H1 (cell line): ENCODE measurements at regions not wholly inside any gene's neighbourhood (a gene's known extent, or its start where the extent isn't known, plus 50 kb on each side); places are given as distances from the start of the nearest gene placed in this dataset.

Experiments
- CTCF ChIA-PET: fragments of 300-600 bp; sonication (Branson Sonifier 250); formaldehyde crosslinking; loops from one replicate; lab custom pipeline; 2021; ENCODE audit not compliant: partially characterized antibody; lab: Charles Lee
- POLR2A ChIA-PET: fragments of 300-600 bp; sonication (Branson Sonifier 250); formaldehyde crosslinking; loops from one replicate; lab custom pipeline; 2021; ENCODE audit warnings: inconsistent platforms; ENCODE audit not compliant: partially characterized antibody; lab: Charles Lee
- DNase-seq, 2 experiments: peaks; one replicate each; pipeline versions ENCODE4 v3.0.0 to v3.0.0-alpha.2; 2010 to 2022; ENCODE audit warnings: low spot score in 2 of 2, low read depth in 1 of 2, mixed read lengths in 1 of 2
- FAIRE-seq: peaks from 2 replicates; lab custom pipeline; 2011; peaks lifted over from hg19 to GRCh38; lab: Jason Lieb, UNC
- H2AFZ ChIP-seq: 2 replicates; pipeline ENCODE4 v1.8.1; 2012; ENCODE audit warnings: low read length, inconsistent platforms
- H2AK5ac ChIP-seq: 2 replicates; pipeline ENCODE4 v1.6.1; 2013; ENCODE audit warnings: low read depth, low read length
- H2BK120ac ChIP-seq: replicated peaks from 2 replicates; pipeline ENCODE3; 2013; ENCODE audit warnings: low read depth, low read length, inconsistent platforms
- H2BK12ac ChIP-seq: 2 replicates; pipeline ENCODE4 v1.6.1; 2013; ENCODE audit warnings: low read depth, low read length
- H2BK15ac ChIP-seq: 2 replicates; pipeline ENCODE4 v1.6.1; 2013; ENCODE audit warnings: low read length
- H2BK20ac ChIP-seq: 2 replicates; pipeline ENCODE4 v1.6.1; 2013; ENCODE audit warnings: low read length
- H2BK5ac ChIP-seq: 2 replicates; pipeline ENCODE4 v1.6.1; 2013; ENCODE audit warnings: low read depth, low read length
- H3K14ac ChIP-seq: 2 replicates; pipeline ENCODE4 v1.6.1; 2013; ENCODE audit warnings: inconsistent platforms; ENCODE audit not compliant: insufficient read length
- H3K18ac ChIP-seq: 2 replicates; pipeline ENCODE4 v1.6.1; 2013; ENCODE audit warnings: low read length; ENCODE audit errors: extremely low read depth
- H3K23ac ChIP-seq: 2 replicates; pipeline ENCODE4 v1.6.1; 2013; ENCODE audit warnings: inconsistent platforms; ENCODE audit not compliant: insufficient read length
- H3K23me2 ChIP-seq: 2 replicates; pipeline ENCODE4 v1.6.1; 2013; ENCODE audit warnings: low read depth, low read length
- H3K27ac ChIP-seq: 2 replicates; pipeline ENCODE4 v1.6.1; 2011; ENCODE audit warnings: low read depth, low read length, inconsistent platforms
- H3K27me3 ChIP-seq, 4 experiments: replicated peaks in 1 of 4; 1 replicate in 1 of 4; 2 replicates in 3 of 4; pipeline versions ENCODE4 v1.6.1 to v1.8.1; 2011 to 2013; ENCODE audit warnings: low read length in 3 of 4, mild to moderate bottlenecking in 3 of 4, inconsistent platforms in 2 of 4, mixed read lengths in 2 of 4, moderate library complexity in 1 of 4; ENCODE audit not compliant: control insufficient read depth in 3 of 4, insufficient read depth in 3 of 4; ENCODE audit errors: extremely low read depth in 1 of 4
- H3K36me3 ChIP-seq, 4 experiments: 2 replicates each; pipeline versions ENCODE4 v1.6.1 to v1.8.1; 2011 to 2013; ENCODE audit warnings: mild to moderate bottlenecking in 4 of 4, low read length in 3 of 4, moderate library complexity in 2 of 4, control low read depth in 1 of 4, inconsistent platforms in 1 of 4; ENCODE audit not compliant: insufficient read depth in 4 of 4, control insufficient read depth in 2 of 4
- H3K4ac ChIP-seq: replicated peaks from 2 replicates; pipeline ENCODE3; 2013; ENCODE audit warnings: low read length, low read depth, mixed read lengths, inconsistent platforms; ENCODE audit not compliant: insufficient read length
- H3K4me1 ChIP-seq, 4 experiments: replicated peaks in 1 of 4; 1 replicate in 1 of 4; 2 replicates in 3 of 4; pipeline versions ENCODE4 v1.6.1 to v1.8.1; 2011 to 2013; ENCODE audit warnings: low read length in 3 of 4, inconsistent platforms in 2 of 4, mixed read lengths in 1 of 4; ENCODE audit not compliant: insufficient read depth in 4 of 4, control insufficient read depth in 3 of 4
- H3K4me2 ChIP-seq, 2 experiments: 2 replicates each; pipeline versions ENCODE4 v1.6.1 to v1.8.1; 2011 to 2013; ENCODE audit warnings: low read depth in 2 of 2, low read length in 2 of 2, control low read depth in 1 of 2, inconsistent platforms in 1 of 2, mild to moderate bottlenecking in 1 of 2; ENCODE audit not compliant: insufficient read depth in 1 of 2
- H3K4me3 ChIP-seq, 4 experiments: fragments of 200-600, 300-600 bp in 1 of 4; sonication (generic), shearing (Covaris generic), sonication (Bioruptor Twin) in 1 of 4; 2 replicates each; pipeline versions ENCODE4 v1.5.1 to v1.8.1; 2011 to 2016; ENCODE audit warnings: low read length in 4 of 4, low read depth in 3 of 4, control low read depth in 2 of 4, inconsistent platforms in 2 of 4, mild to moderate bottlenecking in 2 of 4, mixed read lengths in 1 of 4, moderate library complexity in 1 of 4; ENCODE audit not compliant: insufficient read depth in 2 of 4; ENCODE audit errors: extremely low read depth in 1 of 4
- H3K56ac ChIP-seq: replicated peaks from 2 replicates; pipeline ENCODE3; 2013; ENCODE audit warnings: low read depth, mild to moderate bottlenecking, mixed read lengths, low read length, inconsistent platforms; ENCODE audit not compliant: insufficient read length
- H3K79me1 ChIP-seq: 2 replicates; pipeline ENCODE4 v1.6.1; 2013; ENCODE audit warnings: low read depth, low read length, control low read depth
- H3K79me2 ChIP-seq, 2 experiments: 2 replicates each; pipeline versions ENCODE4 v1.6.1 to v1.8.1; 2012 to 2013; ENCODE audit warnings: low read length in 2 of 2, mild to moderate bottlenecking in 2 of 2, inconsistent platforms in 1 of 2; ENCODE audit not compliant: insufficient read depth in 2 of 2, control insufficient read depth in 1 of 2
- H3K9ac ChIP-seq, 4 experiments: replicated peaks in 1 of 4; 1 replicate in 1 of 4; 2 replicates in 3 of 4; pipeline versions ENCODE4 v1.6.1 to v1.8.1; 2011 to 2013; ENCODE audit warnings: low read depth in 3 of 4, low read length in 3 of 4, control low read depth in 2 of 4, mild to moderate bottlenecking in 2 of 4, moderate library complexity in 2 of 4, inconsistent platforms in 1 of 4; ENCODE audit errors: extremely low read depth in 1 of 4
- H3K9me3 ChIP-seq, 2 experiments: 2 replicates each; pipeline versions ENCODE4 v1.6.1 to v1.8.1; 2012 to 2013; ENCODE audit warnings: mild to moderate bottlenecking in 2 of 2, moderate library complexity in 2 of 2, control low read depth in 1 of 2, inconsistent platforms in 1 of 2, low read depth in 1 of 2, low read length in 1 of 2, mixed read lengths in 1 of 2; ENCODE audit not compliant: insufficient read depth in 2 of 2
- H4K20me1 ChIP-seq, 2 experiments: replicated peaks in 1 of 2; 2 replicates each; pipeline versions ENCODE3 to v1.8.1; 2011 to 2013; ENCODE audit warnings: inconsistent platforms in 2 of 2, low read length in 2 of 2, mild to moderate bottlenecking in 1 of 2; ENCODE audit not compliant: insufficient read depth in 2 of 2, control insufficient read depth in 1 of 2
- H4K5ac ChIP-seq: 2 replicates; pipeline ENCODE4 v1.6.1; 2013; ENCODE audit warnings: low read length, low read depth, mixed read lengths, inconsistent platforms; ENCODE audit not compliant: insufficient read length
- H4K8ac ChIP-seq: 2 replicates; pipeline ENCODE4 v1.8.0; 2013; ENCODE audit warnings: mild to moderate bottlenecking, moderate library complexity, low read length, inconsistent platforms; ENCODE audit not compliant: insufficient read depth; ENCODE audit errors: extremely low read depth
- H4K91ac ChIP-seq: replicated peaks from 2 replicates; pipeline ENCODE3; 2013; ENCODE audit warnings: low read length, mixed read lengths, inconsistent platforms; ENCODE audit not compliant: insufficient read length
- BRCA1 ChIP-seq: IDR thresholded peaks from 2 replicates; pipeline ENCODE4 v1.6.1; 2012; ENCODE audit warnings: low read depth, low read length, improper control_type of control experiment
- CBX5 ChIP-seq: fragments of 300-800, 300-1000 bp; sonication (generic); IDR thresholded peaks from 2 replicates; pipeline ENCODE4 v1.7.1; 2016; ENCODE audit warnings: antibody characterized with exemption, low read length, low read depth
- CHD1 ChIP-seq: IDR thresholded peaks from 2 replicates; pipeline ENCODE4 v1.6.1; 2012; ENCODE audit warnings: low read depth, low read length, improper control_type of control experiment
- EP300 ChIP-seq, 2 experiments: IDR thresholded peaks; 1 replicate in 1 of 2; 2 replicates in 1 of 2; pipeline ENCODE4 v1.6.1; 2011 to 2012; ENCODE audit warnings: low read depth in 2 of 2, low read length in 2 of 2, mild to moderate bottlenecking in 2 of 2, borderline replicate concordance in 1 of 2, inconsistent platforms in 1 of 2, moderate library complexity in 1 of 2
- EZH2 ChIP-seq: fragments of 200-600 bp; sonication (generic); IDR thresholded peaks from 2 replicates; pipeline ENCODE4 v1.7.1; 2012; ENCODE audit warnings: low read depth, mild to moderate bottlenecking, moderate library complexity, low read length, inconsistent platforms; ENCODE audit not compliant: severe bottlenecking
- HDAC6 ChIP-seq: IDR thresholded peaks from one replicate; pipeline ENCODE4 v1.7.1; 2012; ENCODE audit warnings: low read depth, mild to moderate bottlenecking, inconsistent platforms, low read length, moderate library complexity
- KDM1A ChIP-seq: fragments of 200-600, 300-600 bp; sonication (generic); IDR thresholded peaks from 2 replicates; pipeline ENCODE4 v1.7.1; 2016; ENCODE audit warnings: mild to moderate bottlenecking, low read length, borderline replicate concordance
- NANOG ChIP-seq: IDR thresholded peaks from 2 replicates; pipeline ENCODE4 v1.6.1; 2011; ENCODE audit warnings: low read length, low read depth, mild to moderate bottlenecking, inconsistent platforms; ENCODE audit not compliant: insufficient read depth, poor library complexity, severe bottlenecking
- SP1 ChIP-seq: IDR thresholded peaks from 2 replicates; pipeline ENCODE4 v1.6.1; 2011; ENCODE audit warnings: low read depth, low read length
- SRF ChIP-seq: IDR thresholded peaks from 2 replicates; pipeline ENCODE4 v1.6.1; 2011; ENCODE audit warnings: mild to moderate bottlenecking, low read depth, low read length, moderate library complexity
- TBP ChIP-seq: IDR thresholded peaks from 2 replicates; pipeline ENCODE4 v1.6.1; 2011; ENCODE audit warnings: low read depth, low read length, improper control_type of control experiment
- WGBS, 2 experiments: shearing (Covaris generic) in 1 of 2; methylation state at CpG; one replicate each; pipeline versions ENCODE4 v1.1.6 to v1.1.7; 2013 to 2015; ENCODE audit warnings: low lambda C conversion rate in 2 of 2, mixed read lengths in 2 of 2, inconsistent platforms in 1 of 2, low coverage in 1 of 2, missing lambda C conversion rate in 1 of 2; ENCODE audit not compliant: insufficient replicate concordance in 2 of 2, insufficient coverage in 1 of 2, insufficient read length in 1 of 2; ENCODE audit errors: extremely low coverage in 1 of 2, missing lambda C conversion rate in 1 of 2; 5-methylcytosine and 5-hydroxymethylcytosine counted together
- TF ChIP-seq, protein P1 (sequence below): IDR thresholded peaks from 2 replicates; pipeline ENCODE4 v1.6.1; 2011; ENCODE audit warnings: low read length, improper control_type of control experiment

DNA sequence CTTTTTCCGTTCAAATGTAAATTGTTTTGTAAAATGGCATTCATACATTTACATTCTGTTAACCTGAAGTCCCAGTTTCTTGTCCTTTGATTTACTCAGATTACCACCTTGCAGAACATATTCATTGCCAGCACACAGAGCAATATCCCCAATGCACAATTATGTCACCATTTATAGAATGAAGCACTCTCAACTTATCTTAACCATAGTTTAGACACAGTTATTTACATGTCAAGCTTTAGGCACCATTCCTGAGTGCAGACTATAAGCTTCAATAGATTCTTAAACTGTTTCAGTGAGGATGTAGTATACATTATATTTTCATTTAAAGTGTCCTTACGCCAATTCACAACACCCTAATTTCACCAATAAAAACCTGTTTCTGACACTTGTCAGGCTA is 1977.9 kb downstream of the SUCLG1 start:
- Histone ChIP-seq H3K4me2 (no peak overlapping the region), H3K27me3 (no peaks in the 10 kb centered on the region), H3K36me3 (no peaks in the 10 kb centered on the region), H2BK20ac (no peak overlapping the region), H4K91ac (no peak overlapping the region), H3K23me2 (no peaks in the 10 kb centered on the region), H3K27ac (no peak overlapping the region), H3K9me3 (no peaks in the 10 kb centered on the region), H2AK5ac (no peak overlapping the region), H3K79me1 (no peaks in the 10 kb centered on the region), H4K8ac (no peak overlapping the region), H2BK5ac (no peak overlapping the region), H3K79me2 (no peaks in the 10 kb centered on the region), H2BK120ac (no peak overlapping the region), H2BK15ac (no peak overlapping the region), H3K4me3 (no peak overlapping the region), H3K14ac (no peak overlapping the region), H4K20me1 (no peaks in the 10 kb centered on the region), H3K18ac (no peak overlapping the region), H4K5ac (no peak overlapping the region), H3K4me1 (no peaks in the 10 kb centered on the region), H3K56ac (no peak overlapping the region), H2BK12ac (no peak overlapping the region), H3K9ac (no peak overlapping the region), H3K4ac (no peak overlapping the region), H2AFZ (no peak overlapping the region), H3K23ac (no peak overlapping the region)
- FAIRE-seq: no peak
- ChIA-PET POLR2A (no interaction called here), CTCF (no interaction called here)
- no peak for DNase-seq
- TF ChIP-seq SRF (no peak), EZH2 (no peak), EP300 (IDR thresholded peaks at IDR 0.05; ENCODE audit: borderline replicate concordance in 1 of 2, low read depth in 2 of 2, low read length in 2 of 2) (no peak), TBP (no peak), KDM1A (no peak), SP1 (no peak), CBX5 (no peak), BRCA1 (no peak), CHD1 (no peak), NANOG (no peak), HDAC6 (no peak)
- TF ChIP-seq, protein P1, sequence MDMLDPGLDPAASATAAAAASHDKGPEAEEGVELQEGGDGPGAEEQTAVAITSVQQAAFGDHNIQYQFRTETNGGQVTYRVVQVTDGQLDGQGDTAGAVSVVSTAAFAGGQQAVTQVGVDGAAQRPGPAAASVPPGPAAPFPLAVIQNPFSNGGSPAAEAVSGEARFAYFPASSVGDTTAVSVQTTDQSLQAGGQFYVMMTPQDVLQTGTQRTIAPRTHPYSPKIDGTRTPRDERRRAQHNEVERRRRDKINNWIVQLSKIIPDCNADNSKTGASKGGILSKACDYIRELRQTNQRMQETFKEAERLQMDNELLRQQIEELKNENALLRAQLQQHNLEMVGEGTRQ: no peak
- WGBS, 2 experiments: 96% methylated on average over 2 of the region's 2 CpGs; no CpG with 5 or more reads in 1 of the 2 experiments
